GM23338 (cell line): ENCODE measurements at regions not wholly inside any gene's neighbourhood (a gene's known extent, or its start where the extent isn't known, plus 50 kb on each side); places are given as distances from the start of the nearest gene placed in this dataset.

Experiments used
- ATAC-seq: fragments of 200-7000 bp; cut with Tn5 transposase; 3 replicates; pipeline ENCODE4 v1.9.1; 2020
- DNase-seq: peaks from one replicate; pipeline ENCODE4 v3.0.0-alpha.2; 2015; ENCODE audit warnings: low spot score
- H2AFZ ChIP-seq: fragments of 200-600 bp; sonication (generic); 2 replicates; pipeline ENCODE4 v1.8.0; 2016; ENCODE audit warnings: antibody characterized with exemption, mild to moderate bottlenecking, moderate library complexity
- H3F3A ChIP-seq: fragments of 200-600 bp; sonication (generic); replicated peaks from 2 replicates; pipeline ENCODE4 v1.8.0; 2017; ENCODE audit warnings: antibody characterized with exemption, mixed run types, low read depth
- H3K27ac ChIP-seq: fragments of 200-600 bp; sonication (generic); 2 replicates; pipeline ENCODE4 v1.6.1; 2016; ENCODE audit warnings: low read depth
- H3K27me3 ChIP-seq: fragments of 200-600 bp; sonication (generic); 2 replicates; pipeline ENCODE4 v1.8.0; 2016; ENCODE audit warnings: mild to moderate bottlenecking, mixed run types, moderate library complexity; ENCODE audit not compliant: insufficient read depth
- H3K36me3 ChIP-seq: fragments of 200-600 bp; sonication (generic); 2 replicates; pipeline ENCODE4 v1.8.0; 2016; ENCODE audit warnings: mild to moderate bottlenecking; ENCODE audit not compliant: insufficient read depth
- H3K4me1 ChIP-seq: fragments of 200-600 bp; sonication (generic); 2 replicates; pipeline ENCODE4 v1.8.0; 2016; ENCODE audit warnings: mild to moderate bottlenecking, moderate library complexity; ENCODE audit not compliant: insufficient read depth
- H3K4me2 ChIP-seq: fragments of 200-600 bp; sonication (generic); 2 replicates; pipeline ENCODE4 v1.7.1; 2017; ENCODE audit warnings: mixed run types
- H3K4me3 ChIP-seq: fragments of 200-600 bp; sonication (generic); 2 replicates; pipeline ENCODE4 v1.6.1; 2016; ENCODE audit warnings: mixed run types
- H3K79me2 ChIP-seq: fragments of 200-600 bp; sonication (generic); replicated peaks from 2 replicates; pipeline ENCODE4 v1.8.0; 2017; ENCODE audit warnings: mild to moderate bottlenecking; ENCODE audit not compliant: insufficient read depth
- H3K9me2 ChIP-seq: fragments of 200-600 bp; sonication (generic); 2 replicates; pipeline ENCODE4 v1.8.0; 2017; ENCODE audit not compliant: insufficient read depth
- H4K20me1 ChIP-seq: fragments of 200-600 bp; sonication (generic); replicated peaks from 2 replicates; pipeline ENCODE4 v1.8.0; 2017; ENCODE audit warnings: mild to moderate bottlenecking; ENCODE audit not compliant: insufficient read depth
- H3K27ac Mint-ChIP-seq: 2 replicates; pipeline ENCODE4 v1.8.0; 2020; ENCODE audit warnings: inconsistent platforms, mild to moderate bottlenecking, moderate library complexity, mixed read lengths
- H3K27me3 Mint-ChIP-seq: 3 replicates; pipeline ENCODE4 v1.8.0; 2022; ENCODE audit warnings: low read depth, mild to moderate bottlenecking, moderate library complexity, mixed read lengths, inconsistent platforms; ENCODE audit not compliant: insufficient read depth, poor library complexity
- H3K36me3 Mint-ChIP-seq: 3 replicates; pipeline ENCODE4 v1.8.0; 2021; ENCODE audit warnings: low read depth, mild to moderate bottlenecking, inconsistent platforms, moderate library complexity, mixed read lengths
- H3K4me1 Mint-ChIP-seq: 3 replicates; pipeline ENCODE4 v1.8.0; 2020; ENCODE audit warnings: mild to moderate bottlenecking, inconsistent platforms, mixed read lengths
- H3K4me3 Mint-ChIP-seq: 3 replicates; pipeline ENCODE4 v1.8.0; 2021; ENCODE audit warnings: moderate library complexity, mild to moderate bottlenecking, inconsistent platforms, mixed read lengths
- H3K9me3 Mint-ChIP-seq: 3 replicates; pipeline ENCODE4 v1.8.0; 2020; ENCODE audit warnings: moderate library complexity, mild to moderate bottlenecking, inconsistent platforms, mixed read lengths
- CREB1 ChIP-seq: fragments of 250-450 bp; sonication (Bioruptor Pico); IDR thresholded peaks from 2 replicates; pipeline ENCODE4 v1.5.0; 2020; ENCODE audit warnings: low read depth, mild to moderate bottlenecking, moderate library complexity
- EZH2 ChIP-seq: fragments of 200-600 bp; sonication (generic); IDR thresholded peaks from one replicate; pipeline ENCODE4 v1.8.0; 2017; ENCODE audit warnings: antibody characterized with exemption, mild to moderate bottlenecking, low read depth; ENCODE audit not compliant: unreplicated experiment
- EZH2phosphoT487 ChIP-seq: fragments of 200-600 bp; sonication (generic); IDR thresholded peaks from one replicate; pipeline ENCODE4 v1.8.1; 2018; ENCODE audit warnings: antibody characterized with exemption; ENCODE audit not compliant: unreplicated experiment
- JUNB ChIP-seq: IDR thresholded peaks from one replicate; pipeline ENCODE4 v1.6.1; 2016; ENCODE audit warnings: antibody characterized with exemption; ENCODE audit not compliant: unreplicated experiment
- NANOG ChIP-seq: IDR thresholded peaks from 2 replicates; pipeline ENCODE4 v1.6.1; 2016; ENCODE audit warnings: antibody characterized with exemption, borderline replicate concordance
- POLR2AphosphoS5 ChIP-seq: IDR thresholded peaks from 2 replicates; pipeline ENCODE4 v1.6.1; 2016; ENCODE audit warnings: antibody characterized with exemption, low read depth
- REST ChIP-seq: IDR thresholded peaks from one replicate; pipeline ENCODE4 v1.6.1; 2018; ENCODE audit warnings: antibody characterized with exemption; ENCODE audit not compliant: unreplicated experiment
- STAT1 ChIP-seq: IDR thresholded peaks from one replicate; pipeline ENCODE4 v1.6.1; 2016; ENCODE audit warnings: antibody characterized with exemption; ENCODE audit not compliant: unreplicated experiment
- ZNF114 ChIP-seq: fragments of 250-450 bp; sonication (Bioruptor Pico); IDR thresholded peaks from 2 replicates; pipeline ENCODE4 v1.5.0; 2020; ENCODE audit warnings: mild to moderate bottlenecking, moderate library complexity
- ZNF331 ChIP-seq: fragments of 250-450 bp; sonication (Bioruptor Pico); IDR thresholded peaks from 2 replicates; pipeline ENCODE4 v1.5.0; 2020; ENCODE audit warnings: low read depth, mild to moderate bottlenecking, moderate library complexity
- TF ChIP-seq, protein P1 (sequence below): IDR thresholded peaks from 2 replicates; pipeline ENCODE4 v1.6.1; 2016; ENCODE audit warnings: antibody characterized with exemption
- TF ChIP-seq, protein P2 (sequence below): fragments of 250-450 bp; sonication (Bioruptor Pico); IDR thresholded peaks from 2 replicates; pipeline ENCODE4 v1.5.0; 2020; ENCODE audit warnings: mild to moderate bottlenecking, moderate library complexity

DNA sequence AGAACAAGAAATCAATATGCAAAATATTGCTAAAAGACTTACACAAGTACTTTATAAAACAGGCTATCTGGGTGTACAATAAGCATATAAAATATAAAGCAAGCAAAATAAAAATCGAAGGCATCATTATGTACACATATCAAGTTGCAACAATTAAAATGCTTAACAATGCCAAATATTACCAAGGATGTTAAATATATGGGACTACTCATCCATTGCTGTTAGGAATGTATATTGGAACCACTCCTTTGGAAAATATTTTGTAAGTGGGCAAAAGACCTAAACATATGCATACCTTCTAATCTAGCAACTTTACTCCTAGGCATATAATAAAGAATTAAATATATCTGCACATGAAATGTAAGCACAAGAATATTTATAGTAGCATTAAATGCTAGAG is 632.6 kb upstream of the COX7C start:
- Mint-ChIP-seq H3K27ac (no peak overlapping the region), H3K9me3 (peaks cover 10% of the 10 kb centered on the region), H3K27me3 (no peaks in the 10 kb centered on the region), H3K4me3 (no peak overlapping the region), H3K4me1 (no peaks in the 10 kb centered on the region), H3K36me3 (peaks cover 6% of the 10 kb centered on the region; the same call in 2 of the 3 replicates)
- no peak overlapping the region for H3K4me3 ChIP-seq
- no peaks in the 10 kb centered on the region for H4K20me1 ChIP-seq
- no peaks in the 10 kb centered on the region for H3K9me2 ChIP-seq
- no peak overlapping the region for H2AFZ ChIP-seq
- H3K27me3 ChIP-seq = no peaks in the 10 kb centered on the region
- H3K4me1 ChIP-seq = no peaks in the 10 kb centered on the region
- TF ChIP-seq EZH2 (no peak), ZNF331 (CRISPR knock-in tag) (no peak), EZH2phosphoT487 (no peak), STAT1 (no peak)
- H3F3A ChIP-seq = no peaks in the 10 kb centered on the region
- H3K27ac ChIP-seq = no peak overlapping the region
- ATAC-seq (no peak), DNase-seq (no peak)
- H3K79me2 ChIP-seq = no peaks in the 10 kb centered on the region
- H3K4me2 ChIP-seq = no peak overlapping the region
- no peaks in the 10 kb centered on the region for H3K36me3 ChIP-seq

GRCh38 chr5:85990998-85991397 is 626.7 kb upstream of the COX7C start:
- H3K27me3 Mint-ChIP-seq = no peaks in the 10 kb centered on the region
- no peak for TF ChIP-seq EZH2phosphoT487
- TF ChIP-seq, protein P1, sequence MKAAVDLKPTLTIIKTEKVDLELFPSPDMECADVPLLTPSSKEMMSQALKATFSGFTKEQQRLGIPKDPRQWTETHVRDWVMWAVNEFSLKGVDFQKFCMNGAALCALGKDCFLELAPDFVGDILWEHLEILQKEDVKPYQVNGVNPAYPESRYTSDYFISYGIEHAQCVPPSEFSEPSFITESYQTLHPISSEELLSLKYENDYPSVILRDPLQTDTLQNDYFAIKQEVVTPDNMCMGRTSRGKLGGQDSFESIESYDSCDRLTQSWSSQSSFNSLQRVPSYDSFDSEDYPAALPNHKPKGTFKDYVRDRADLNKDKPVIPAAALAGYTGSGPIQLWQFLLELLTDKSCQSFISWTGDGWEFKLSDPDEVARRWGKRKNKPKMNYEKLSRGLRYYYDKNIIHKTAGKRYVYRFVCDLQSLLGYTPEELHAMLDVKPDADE = no peak
- no peak for TF ChIP-seq ZNF114 (CRISPR knock-in tag)
- TF ChIP-seq, protein P2, sequence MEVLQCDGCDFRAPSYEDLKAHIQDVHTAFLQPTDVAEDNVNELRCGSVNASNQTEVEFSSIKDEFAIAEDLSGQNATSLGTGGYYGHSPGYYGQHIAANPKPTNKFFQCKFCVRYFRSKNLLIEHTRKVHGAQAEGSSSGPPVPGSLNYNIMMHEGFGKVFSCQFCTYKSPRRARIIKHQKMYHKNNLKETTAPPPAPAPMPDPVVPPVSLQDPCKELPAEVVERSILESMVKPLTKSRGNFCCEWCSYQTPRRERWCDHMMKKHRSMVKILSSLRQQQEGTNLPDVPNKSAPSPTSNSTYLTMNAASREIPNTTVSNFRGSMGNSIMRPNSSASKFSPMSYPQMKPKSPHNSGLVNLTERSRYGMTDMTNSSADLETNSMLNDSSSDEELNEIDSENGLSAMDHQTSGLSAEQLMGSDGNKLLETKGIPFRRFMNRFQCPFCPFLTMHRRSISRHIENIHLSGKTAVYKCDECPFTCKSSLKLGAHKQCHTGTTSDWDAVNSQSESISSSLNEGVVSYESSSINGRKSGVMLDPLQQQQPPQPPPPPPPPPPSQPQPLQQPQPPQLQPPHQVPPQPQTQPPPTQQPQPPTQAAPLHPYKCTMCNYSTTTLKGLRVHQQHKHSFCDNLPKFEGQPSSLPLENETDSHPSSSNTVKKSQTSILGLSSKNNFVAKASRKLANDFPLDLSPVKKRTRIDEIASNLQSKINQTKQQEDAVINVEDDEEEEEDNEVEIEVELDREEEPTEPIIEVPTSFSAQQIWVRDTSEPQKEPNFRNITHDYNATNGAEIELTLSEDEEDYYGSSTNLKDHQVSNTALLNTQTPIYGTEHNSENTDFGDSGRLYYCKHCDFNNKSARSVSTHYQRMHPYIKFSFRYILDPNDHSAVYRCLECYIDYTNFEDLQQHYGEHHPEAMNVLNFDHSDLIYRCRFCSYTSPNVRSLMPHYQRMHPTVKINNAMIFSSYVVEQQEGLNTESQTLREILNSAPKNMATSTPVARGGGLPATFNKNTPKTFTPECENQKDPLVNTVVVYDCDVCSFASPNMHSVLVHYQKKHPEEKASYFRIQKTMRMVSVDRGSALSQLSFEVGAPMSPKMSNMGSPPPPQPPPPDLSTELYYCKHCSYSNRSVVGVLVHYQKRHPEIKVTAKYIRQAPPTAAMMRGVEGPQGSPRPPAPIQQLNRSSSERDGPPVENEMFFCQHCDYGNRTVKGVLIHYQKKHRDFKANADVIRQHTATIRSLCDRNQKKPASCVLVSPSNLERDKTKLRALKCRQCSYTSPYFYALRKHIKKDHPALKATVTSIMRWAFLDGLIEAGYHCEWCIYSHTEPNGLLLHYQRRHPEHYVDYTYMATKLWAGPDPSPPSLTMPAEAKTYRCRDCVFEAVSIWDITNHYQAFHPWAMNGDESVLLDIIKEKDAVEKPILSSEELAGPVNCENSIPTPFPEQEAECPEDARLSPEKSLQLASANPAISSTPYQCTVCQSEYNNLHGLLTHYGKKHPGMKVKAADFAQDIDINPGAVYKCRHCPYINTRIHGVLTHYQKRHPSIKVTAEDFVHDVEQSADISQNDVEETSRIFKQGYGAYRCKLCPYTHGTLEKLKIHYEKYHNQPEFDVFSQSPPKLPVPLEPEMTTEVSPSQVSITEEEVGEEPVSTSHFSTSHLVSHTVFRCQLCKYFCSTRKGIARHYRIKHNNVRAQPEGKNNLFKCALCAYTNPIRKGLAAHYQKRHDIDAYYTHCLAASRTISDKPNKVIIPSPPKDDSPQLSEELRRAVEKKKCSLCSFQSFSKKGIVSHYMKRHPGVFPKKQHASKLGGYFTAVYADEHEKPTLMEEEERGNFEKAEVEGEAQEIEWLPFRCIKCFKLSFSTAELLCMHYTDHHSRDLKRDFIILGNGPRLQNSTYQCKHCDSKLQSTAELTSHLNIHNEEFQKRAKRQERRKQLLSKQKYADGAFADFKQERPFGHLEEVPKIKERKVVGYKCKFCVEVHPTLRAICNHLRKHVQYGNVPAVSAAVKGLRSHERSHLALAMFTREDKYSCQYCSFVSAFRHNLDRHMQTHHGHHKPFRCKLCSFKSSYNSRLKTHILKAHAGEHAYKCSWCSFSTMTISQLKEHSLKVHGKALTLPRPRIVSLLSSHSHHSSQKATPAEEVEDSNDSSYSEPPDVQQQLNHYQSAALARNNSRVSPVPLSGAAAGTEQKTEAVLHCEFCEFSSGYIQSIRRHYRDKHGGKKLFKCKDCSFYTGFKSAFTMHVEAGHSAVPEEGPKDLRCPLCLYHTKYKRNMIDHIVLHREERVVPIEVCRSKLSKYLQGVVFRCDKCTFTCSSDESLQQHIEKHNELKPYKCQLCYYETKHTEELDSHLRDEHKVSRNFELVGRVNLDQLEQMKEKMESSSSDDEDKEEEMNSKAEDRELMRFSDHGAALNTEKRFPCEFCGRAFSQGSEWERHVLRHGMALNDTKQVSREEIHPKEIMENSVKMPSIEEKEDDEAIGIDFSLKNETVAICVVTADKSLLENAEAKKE (CRISPR knock-in tag) = no peak
- TF ChIP-seq REST = no peak
- no peak for TF ChIP-seq ZNF331 (CRISPR knock-in tag)
- TF ChIP-seq EZH2 = no peak
- no peak for TF ChIP-seq JUNB
- TF ChIP-seq CREB1 (CRISPR knock-in tag) = no peak
- TF ChIP-seq POLR2AphosphoS5 = no peak
- no peak for TF ChIP-seq NANOG
- no peak for TF ChIP-seq STAT1

More at GRCh38 chr5:85990998-85991397, 626.7 kb upstream of the COX7C start:
- DNase-seq = peak; percentile 13
- Mint-ChIP-seq H3K9me3 (peaks cover 37% of the 10 kb centered on the region), H3K4me1 (no peaks in the 10 kb centered on the region), H3K4me3 (no peak overlapping the region), H3K27ac (no peak overlapping the region), H3K36me3 (peaks cover 29% of the 10 kb centered on the region; the same call in 2 of the 3 replicates)
- Histone ChIP-seq H4K20me1 (no peaks in the 10 kb centered on the region), H3K4me2 (no peak overlapping the region), H3K27ac (no peak overlapping the region), H3K27me3 (no peaks in the 10 kb centered on the region), H3F3A (no peaks in the 10 kb centered on the region), H3K4me1 (no peaks in the 10 kb centered on the region), H3K9me2 (no peaks in the 10 kb centered on the region), H2AFZ (no peak overlapping the region), H3K36me3 (0 out of 2 replicates have a peak, but pooled peaks cover 5% of the 10 kb centered on the region), H3K79me2 (no peaks in the 10 kb centered on the region), H3K4me3 (no peak overlapping the region)
- no peak for ATAC-seq
